ENCODE measurements at regions not wholly inside any gene's neighbourhood (a gene's known extent, or its start where the extent isn't known, plus 50 kb on each side); places are given as distances from the start of the nearest gene placed in this dataset.

DNA sequence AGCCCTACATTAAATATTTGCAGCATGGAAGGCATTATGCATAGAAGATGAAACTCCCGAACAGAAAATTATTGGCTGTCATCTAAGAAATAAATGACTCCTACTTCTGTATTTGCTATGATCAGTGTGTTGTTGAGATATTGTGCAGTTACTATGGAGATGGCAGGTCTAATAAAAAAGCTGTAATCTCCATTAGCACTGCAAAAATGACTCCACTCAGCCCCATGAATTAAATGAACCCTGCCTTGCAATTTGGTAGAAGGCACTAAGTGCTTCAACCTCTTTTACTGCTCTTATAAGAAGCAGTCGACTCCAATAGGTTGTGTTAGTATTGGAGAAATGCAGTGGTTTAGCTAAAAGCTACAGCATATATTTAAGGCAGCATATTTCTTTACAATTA lies 290.0 kb upstream of the PHYHIPL start:
- TF ChIP-seq JUN (CRISPR knock-in tag; IDR thresholded peaks at IDR 0.05) (no peak), ETV6 (CRISPR knock-in tag; IDR thresholded peaks at IDR 0.05) (no peak), FOXJ3 (CRISPR knock-in tag; IDR thresholded peaks at IDR 0.05; ENCODE audit: borderline replicate concordance) (no peak), CREM (CRISPR knock-in tag; IDR thresholded peaks at IDR 0.05) (no peak), RELA (CRISPR knock-in tag; IDR thresholded peaks at IDR 0.05; ENCODE audit: borderline replicate concordance) (no peak), GTF2I (CRISPR knock-in tag; conservative IDR thresholded peaks at IDR 0.05) (no peak), TCF7 (CRISPR knock-in tag; IDR thresholded peaks at IDR 0.05; ENCODE audit: low read depth) (no peak)
- TF ChIP-seq, protein P1, sequence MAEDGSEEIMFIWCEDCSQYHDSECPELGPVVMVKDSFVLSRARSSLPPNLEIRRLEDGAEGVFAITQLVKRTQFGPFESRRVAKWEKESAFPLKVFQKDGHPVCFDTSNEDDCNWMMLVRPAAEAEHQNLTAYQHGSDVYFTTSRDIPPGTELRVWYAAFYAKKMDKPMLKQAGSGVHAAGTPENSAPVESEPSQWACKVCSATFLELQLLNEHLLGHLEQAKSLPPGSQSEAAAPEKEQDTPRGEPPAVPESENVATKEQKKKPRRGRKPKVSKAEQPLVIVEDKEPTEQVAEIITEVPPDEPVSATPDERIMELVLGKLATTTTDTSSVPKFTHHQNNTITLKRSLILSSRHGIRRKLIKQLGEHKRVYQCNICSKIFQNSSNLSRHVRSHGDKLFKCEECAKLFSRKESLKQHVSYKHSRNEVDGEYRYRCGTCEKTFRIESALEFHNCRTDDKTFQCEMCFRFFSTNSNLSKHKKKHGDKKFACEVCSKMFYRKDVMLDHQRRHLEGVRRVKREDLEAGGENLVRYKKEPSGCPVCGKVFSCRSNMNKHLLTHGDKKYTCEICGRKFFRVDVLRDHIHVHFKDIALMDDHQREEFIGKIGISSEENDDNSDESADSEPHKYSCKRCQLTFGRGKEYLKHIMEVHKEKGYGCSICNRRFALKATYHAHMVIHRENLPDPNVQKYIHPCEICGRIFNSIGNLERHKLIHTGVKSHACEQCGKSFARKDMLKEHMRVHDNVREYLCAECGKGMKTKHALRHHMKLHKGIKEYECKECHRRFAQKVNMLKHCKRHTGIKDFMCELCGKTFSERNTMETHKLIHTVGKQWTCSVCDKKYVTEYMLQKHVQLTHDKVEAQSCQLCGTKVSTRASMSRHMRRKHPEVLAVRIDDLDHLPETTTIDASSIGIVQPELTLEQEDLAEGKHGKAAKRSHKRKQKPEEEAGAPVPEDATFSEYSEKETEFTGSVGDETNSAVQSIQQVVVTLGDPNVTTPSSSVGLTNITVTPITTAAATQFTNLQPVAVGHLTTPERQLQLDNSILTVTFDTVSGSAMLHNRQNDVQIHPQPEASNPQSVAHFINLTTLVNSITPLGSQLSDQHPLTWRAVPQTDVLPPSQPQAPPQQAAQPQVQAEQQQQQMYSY (CRISPR knock-in tag; IDR thresholded peaks at IDR 0.05): no peak
- TF ChIP-seq, protein P2, sequence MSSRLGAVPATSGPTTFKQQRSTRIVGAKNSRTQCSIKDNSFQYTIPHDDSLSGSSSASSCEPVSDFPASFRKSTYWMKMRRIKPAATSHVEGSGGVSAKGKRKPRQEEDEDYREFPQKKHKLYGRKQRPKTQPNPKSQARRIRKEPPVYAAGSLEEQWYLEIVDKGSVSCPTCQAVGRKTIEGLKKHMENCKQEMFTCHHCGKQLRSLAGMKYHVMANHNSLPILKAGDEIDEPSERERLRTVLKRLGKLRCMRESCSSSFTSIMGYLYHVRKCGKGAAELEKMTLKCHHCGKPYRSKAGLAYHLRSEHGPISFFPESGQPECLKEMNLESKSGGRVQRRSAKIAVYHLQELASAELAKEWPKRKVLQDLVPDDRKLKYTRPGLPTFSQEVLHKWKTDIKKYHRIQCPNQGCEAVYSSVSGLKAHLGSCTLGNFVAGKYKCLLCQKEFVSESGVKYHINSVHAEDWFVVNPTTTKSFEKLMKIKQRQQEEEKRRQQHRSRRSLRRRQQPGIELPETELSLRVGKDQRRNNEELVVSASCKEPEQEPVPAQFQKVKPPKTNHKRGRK (CRISPR knock-in tag; IDR thresholded peaks at IDR 0.05; ENCODE audit: borderline replicate concordance): no peak
- TF ChIP-seq, protein P3, sequence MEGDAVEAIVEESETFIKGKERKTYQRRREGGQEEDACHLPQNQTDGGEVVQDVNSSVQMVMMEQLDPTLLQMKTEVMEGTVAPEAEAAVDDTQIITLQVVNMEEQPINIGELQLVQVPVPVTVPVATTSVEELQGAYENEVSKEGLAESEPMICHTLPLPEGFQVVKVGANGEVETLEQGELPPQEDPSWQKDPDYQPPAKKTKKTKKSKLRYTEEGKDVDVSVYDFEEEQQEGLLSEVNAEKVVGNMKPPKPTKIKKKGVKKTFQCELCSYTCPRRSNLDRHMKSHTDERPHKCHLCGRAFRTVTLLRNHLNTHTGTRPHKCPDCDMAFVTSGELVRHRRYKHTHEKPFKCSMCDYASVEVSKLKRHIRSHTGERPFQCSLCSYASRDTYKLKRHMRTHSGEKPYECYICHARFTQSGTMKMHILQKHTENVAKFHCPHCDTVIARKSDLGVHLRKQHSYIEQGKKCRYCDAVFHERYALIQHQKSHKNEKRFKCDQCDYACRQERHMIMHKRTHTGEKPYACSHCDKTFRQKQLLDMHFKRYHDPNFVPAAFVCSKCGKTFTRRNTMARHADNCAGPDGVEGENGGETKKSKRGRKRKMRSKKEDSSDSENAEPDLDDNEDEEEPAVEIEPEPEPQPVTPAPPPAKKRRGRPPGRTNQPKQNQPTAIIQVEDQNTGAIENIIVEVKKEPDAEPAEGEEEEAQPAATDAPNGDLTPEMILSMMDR (IDR thresholded peaks at IDR 0.05): no peak
- TF ChIP-seq, protein P4, sequence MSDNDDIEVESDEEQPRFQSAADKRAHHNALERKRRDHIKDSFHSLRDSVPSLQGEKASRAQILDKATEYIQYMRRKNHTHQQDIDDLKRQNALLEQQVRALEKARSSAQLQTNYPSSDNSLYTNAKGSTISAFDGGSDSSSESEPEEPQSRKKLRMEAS (CRISPR knock-in tag; IDR thresholded peaks at IDR 0.05): no peak
- TF ChIP-seq, protein P5, sequence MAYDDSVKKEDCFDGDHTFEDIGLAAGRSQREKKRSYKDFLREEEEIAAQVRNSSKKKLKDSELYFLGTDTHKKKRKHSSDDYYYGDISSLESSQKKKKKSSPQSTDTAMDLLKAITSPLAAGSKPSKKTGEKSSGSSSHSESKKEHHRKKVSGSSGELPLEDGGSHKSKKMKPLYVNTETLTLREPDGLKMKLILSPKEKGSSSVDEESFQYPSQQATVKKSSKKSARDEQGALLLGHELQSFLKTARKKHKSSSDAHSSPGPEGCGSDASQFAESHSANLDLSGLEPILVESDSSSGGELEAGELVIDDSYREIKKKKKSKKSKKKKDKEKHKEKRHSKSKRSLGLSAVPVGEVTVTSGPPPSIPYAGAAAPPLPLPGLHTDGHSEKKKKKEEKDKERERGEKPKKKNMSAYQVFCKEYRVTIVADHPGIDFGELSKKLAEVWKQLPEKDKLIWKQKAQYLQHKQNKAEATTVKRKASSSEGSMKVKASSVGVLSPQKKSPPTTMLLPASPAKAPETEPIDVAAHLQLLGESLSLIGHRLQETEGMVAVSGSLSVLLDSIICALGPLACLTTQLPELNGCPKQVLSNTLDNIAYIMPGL (CRISPR knock-in tag; IDR thresholded peaks at IDR 0.05): no peak
- TF ChIP-seq, protein P6, sequence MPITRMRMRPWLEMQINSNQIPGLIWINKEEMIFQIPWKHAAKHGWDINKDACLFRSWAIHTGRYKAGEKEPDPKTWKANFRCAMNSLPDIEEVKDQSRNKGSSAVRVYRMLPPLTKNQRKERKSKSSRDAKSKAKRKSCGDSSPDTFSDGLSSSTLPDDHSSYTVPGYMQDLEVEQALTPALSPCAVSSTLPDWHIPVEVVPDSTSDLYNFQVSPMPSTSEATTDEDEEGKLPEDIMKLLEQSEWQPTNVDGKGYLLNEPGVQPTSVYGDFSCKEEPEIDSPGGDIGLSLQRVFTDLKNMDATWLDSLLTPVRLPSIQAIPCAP (CRISPR knock-in tag; IDR thresholded peaks at IDR 0.05): no peak
